Vagina (tissue), 2 donors: ENCODE measurements at regions not wholly inside any gene's neighbourhood (a gene's known extent, or its start where the extent isn't known, plus 50 kb on each side); places are given as distances from the start of the nearest gene placed in this dataset.
"Not testable (repeated sequence)": the region's sequence is repeated elsewhere in the genome, so short reads cannot be mapped to it uniquely, and the experiment has no call there.

Experiments
- POLR2A ChIP-seq, 2 donors: fragments of 450-650 bp; IDR thresholded peaks; one replicate each; pipeline ENCODE4 v1.6.1; 2017; ENCODE audit warnings: antibody characterized with exemption in 2 of 2, mild to moderate bottlenecking in 2 of 2, moderate library complexity in 2 of 2
- POLR2AphosphoS5 ChIP-seq, 2 donors: sonication (generic); formaldehyde crosslinking; IDR thresholded peaks; one replicate each; pipeline ENCODE4 v1.9.0; 2017; ENCODE audit warnings: antibody characterized with exemption in 2 of 2, mild to moderate bottlenecking in 2 of 2, low read depth in 1 of 2; ENCODE audit not compliant: insufficient read depth in 1 of 2
- TF ChIP-seq, protein P1 (sequence below), 3 experiments: fragments of 450-650 bp in 2 of 3; fragments of 200-600 bp in 1 of 3; sonication (generic) in 1 of 3; IDR thresholded peaks; one replicate each; pipeline ENCODE4 v1.5.1; 2017 to 2019; ENCODE audit warnings: antibody characterized with exemption in 3 of 3, mild to moderate bottlenecking in 2 of 3, moderate library complexity in 2 of 3

DNA sequence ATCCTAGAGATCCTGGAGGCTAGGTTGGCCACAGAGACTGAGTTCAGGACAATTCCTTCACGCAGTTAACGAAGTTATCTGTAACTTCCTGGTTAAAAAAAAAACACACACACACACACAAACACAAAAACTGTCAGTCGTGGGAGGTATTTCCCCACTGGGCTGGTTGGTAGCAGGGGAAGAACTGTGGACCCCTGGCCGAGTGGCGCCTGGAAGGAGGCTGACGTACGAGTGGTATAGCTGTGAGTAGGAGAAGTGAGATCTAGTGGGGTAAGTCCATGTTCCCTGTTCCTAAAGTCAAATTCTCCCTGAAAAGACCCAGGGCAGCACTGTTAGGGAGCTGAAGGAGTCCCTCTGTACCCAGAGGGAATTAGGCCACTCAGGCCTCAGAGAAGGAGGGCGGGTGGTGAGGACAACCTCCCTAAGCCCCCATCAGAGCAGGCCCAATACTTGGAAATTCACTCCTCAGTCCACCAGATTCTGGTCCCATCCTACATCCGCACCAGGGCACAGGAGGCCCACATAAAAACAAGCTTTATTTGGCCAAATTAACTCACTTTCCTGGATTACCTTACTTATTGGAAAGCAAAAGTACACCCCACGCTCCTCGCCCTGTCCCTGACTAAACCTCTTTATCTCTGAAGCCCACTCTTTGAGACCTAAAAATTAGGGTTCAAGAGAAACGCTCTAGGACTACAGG is 108.3 kb upstream of the FOXD4L5 start:
- not testable (repeated sequence) for TF ChIP-seq POLR2AphosphoS5 (IDR thresholded peaks at IDR 0.05; ENCODE audit: insufficient read depth in 1 of 2, low read depth in 1 of 2); POLR2A (IDR thresholded peaks at IDR 0.05)
- TF ChIP-seq, protein P1, sequence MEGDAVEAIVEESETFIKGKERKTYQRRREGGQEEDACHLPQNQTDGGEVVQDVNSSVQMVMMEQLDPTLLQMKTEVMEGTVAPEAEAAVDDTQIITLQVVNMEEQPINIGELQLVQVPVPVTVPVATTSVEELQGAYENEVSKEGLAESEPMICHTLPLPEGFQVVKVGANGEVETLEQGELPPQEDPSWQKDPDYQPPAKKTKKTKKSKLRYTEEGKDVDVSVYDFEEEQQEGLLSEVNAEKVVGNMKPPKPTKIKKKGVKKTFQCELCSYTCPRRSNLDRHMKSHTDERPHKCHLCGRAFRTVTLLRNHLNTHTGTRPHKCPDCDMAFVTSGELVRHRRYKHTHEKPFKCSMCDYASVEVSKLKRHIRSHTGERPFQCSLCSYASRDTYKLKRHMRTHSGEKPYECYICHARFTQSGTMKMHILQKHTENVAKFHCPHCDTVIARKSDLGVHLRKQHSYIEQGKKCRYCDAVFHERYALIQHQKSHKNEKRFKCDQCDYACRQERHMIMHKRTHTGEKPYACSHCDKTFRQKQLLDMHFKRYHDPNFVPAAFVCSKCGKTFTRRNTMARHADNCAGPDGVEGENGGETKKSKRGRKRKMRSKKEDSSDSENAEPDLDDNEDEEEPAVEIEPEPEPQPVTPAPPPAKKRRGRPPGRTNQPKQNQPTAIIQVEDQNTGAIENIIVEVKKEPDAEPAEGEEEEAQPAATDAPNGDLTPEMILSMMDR (IDR thresholded peaks at IDR 0.05) = not testable (repeated sequence)
